CMK (cell line): ENCODE measurements at regions not wholly inside any gene's neighbourhood (a gene's known extent, or its start where the extent isn't known, plus 50 kb on each side); places are given as distances from the start of the nearest gene placed in this dataset.
"Not testable (repeated sequence)": the region's sequence is repeated elsewhere in the genome, so short reads cannot be mapped to it uniquely, and the experiment has no call there.

Source experiments
- DNase-seq: peaks from one replicate; pipeline ENCODE4 v3.0.0-alpha.2; 2010; ENCODE audit warnings: low read depth

DNA sequence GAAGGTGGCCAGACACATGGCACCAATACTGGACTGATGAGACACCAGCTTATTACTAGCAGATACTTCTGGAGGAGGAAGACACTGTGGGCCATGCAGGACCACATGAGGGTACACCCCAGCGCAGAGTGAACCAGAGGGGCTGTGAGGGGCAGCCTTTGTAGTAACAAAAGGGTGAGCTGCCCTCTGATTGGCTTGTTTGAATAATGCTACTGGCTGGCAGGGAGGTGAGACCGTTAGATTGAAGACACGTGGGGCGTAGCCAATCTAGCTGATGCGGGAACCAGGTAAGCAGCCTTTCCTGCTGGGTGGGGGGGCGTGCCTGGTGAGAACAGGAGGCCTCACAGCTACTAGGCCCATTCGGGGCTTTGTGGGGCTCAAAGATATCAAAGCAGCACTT, 102.8 kb upstream of the SEC14L1 start:
- DNase-seq: no peak

DNA sequence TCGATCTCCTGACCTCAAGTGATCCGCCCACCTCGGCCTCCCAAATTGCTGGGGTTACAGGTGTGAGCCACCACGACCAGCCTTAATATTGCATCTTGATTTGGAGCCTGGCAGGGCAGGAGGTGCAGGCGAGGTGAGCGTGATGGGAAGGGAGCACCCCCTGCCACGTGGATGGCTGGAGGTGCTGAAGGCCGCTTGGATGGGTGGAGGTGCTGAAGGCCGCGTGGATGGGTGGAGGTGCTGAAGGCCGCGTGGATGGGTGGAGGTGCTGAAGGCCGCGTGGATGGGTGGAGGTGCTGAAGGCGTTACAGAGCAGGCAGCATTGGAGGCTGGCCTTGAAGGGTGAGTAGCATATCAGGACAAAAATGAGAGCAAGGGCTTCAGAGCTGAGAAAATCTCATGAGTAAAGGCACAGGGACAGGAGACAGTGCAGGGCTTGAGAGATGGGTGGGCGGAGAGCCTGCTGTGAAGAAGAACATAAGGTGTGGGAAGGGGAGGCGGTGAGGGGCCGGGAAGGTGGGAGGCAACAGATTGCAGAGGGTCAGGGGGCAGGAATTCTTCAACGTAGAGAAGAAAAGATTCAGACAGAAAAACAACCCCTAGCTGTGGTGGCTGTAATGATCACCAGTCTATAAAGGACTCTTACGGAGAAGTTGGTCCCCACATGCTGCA, 101.7 kb upstream of the SEC14L1 start:
- no peak for DNase-seq

DNA sequence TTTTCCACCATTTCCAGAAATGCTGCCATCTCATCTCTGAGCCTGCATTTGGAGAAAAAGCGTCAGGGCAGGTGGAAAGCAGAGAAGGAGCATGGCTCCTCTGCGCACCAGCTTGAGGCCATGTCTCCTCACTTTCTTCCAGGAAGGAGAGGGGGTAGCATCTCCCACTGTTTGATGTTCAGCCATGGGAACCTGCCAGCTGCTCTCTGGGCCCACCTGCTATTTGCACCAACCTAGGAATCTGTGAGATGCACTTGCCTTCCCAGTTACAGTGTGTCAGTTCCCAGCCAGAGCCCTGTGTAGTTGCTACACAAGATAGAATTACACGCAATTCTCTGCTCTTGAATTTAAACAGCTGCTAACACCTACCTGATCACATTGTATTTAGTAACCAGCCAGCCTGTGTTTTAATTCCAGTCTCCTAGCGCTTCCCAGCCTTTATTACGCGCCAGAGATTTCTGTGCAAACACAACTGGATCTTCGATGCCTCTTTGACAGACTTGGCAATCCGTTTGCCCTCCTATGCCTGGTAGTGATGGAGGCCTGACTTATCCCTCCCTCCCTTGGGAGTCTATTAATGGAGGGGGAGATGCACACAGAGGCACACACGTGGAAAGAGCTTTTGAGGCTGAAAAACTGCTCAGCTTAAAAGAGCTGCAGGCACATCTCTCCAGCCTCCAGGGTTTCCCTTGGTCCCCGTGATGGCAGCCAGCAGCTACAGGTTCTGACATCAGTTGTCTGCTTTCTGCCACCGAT, 98.1 kb upstream of the SEC14L1 start:
- DNase-seq: no peak

DNA sequence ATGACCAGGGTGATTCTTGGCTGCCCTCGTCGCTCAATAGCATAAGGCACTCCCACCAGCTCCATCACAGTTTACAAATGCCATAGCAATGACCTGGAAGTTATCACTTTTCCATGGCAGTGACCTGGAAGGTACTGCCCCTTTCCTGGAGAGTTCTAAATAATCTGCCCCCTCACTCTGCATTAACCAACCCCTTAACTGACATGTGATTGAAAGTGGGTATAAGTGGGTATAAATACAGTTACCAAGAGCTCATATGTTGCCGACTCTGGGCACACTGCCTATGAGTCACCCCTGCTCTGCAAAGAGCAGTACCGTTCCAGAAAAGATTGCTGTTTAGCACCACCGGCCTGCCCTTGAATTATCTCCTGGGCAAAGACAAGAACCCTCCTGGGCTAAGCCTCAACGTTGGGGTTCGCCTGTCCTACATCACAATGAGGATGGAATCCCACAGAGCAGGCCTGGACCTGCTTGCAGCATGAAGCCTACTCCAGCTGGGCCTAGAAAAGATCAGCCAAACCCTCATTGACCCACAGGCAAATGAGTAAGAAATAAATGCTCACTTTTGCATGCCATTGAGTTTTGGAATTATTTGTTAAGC, 95.2 kb upstream of the SEC14L1 start:
- no peak for DNase-seq

DNA sequence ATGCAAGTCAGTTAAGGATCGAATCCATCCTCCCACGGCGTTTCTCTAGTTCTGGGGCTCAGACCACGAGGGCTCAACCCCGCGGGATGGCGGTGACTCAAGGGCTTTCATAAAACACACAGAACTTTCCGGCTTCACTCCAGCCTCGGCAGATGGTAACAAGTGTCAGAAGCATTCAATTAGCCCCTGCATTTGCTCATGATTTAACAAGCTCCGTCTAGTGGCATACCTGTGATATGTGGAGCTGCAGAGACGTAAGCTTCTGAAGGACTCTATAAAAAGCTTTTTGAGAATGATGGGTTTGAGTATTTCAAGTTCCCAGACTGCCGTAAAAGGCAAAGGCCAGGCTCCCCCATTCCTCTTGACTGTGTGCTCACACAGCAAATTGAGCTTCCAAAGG, 91.3 kb upstream of the SEC14L1 start:
- DNase-seq: no peak

DNA sequence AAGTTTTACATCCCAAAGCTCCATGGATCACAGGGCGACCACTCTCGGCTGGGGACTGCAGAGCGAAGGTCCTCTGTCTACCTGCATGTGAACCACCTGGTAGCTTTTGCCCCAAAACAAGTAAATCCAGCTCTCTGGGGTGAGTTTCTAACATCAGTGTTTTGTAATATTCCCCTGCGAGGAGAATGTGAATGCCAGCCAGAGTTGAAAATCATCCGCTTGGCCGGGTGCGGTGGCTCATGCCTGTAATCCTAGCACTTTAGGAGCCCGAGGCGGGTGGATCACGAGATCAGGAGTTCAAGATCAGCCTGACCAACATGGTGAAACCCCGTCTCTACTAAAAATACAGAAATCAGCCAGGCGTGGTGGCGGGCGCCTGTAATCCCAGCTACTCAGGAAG, 89.9 kb upstream of the SEC14L1 start:
- DNase-seq: not testable (repeated sequence)

DNA sequence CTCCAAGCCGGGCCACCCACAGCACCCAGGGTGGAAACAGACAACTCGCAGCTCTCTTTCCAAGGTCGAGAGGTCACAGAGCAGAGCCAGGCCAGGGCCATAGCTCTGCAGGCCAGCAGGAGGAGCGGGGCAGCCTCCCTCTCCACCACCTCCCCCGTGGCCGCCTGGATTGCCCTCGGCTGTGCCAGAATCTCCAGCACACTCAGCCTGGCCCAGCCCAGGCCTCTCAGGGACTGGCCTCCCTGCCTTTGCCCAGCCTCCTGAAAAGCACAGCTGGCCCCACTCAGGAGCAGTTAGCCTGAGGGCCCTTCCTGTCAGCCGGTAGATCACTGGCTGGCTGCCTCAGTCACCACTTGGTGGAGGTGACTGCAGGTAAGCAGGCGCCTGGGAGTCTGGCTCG, 85.8 kb upstream of the SEC14L1 start:
- no peak for DNase-seq

DNA sequence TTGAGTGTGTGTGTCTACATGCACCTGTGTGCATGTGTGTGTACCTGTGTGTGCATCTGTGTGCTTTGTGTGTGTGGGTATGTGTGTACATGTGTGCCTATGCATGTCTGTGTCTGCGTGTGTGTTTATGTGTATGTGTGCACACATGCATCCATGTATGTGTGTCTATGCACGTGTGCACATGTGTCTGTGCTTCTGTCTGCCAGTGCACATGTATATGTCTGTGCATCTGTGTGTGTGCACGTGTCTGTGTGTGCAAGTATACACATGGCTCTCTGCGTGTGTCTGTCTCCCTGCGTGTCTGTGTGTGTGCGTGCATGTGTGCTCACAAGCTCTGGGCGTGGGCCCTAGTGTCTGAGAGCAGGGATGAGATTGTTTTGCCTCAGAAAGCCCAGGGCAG, 85.3 kb upstream of the SEC14L1 start:
- no peak for DNase-seq

DNA sequence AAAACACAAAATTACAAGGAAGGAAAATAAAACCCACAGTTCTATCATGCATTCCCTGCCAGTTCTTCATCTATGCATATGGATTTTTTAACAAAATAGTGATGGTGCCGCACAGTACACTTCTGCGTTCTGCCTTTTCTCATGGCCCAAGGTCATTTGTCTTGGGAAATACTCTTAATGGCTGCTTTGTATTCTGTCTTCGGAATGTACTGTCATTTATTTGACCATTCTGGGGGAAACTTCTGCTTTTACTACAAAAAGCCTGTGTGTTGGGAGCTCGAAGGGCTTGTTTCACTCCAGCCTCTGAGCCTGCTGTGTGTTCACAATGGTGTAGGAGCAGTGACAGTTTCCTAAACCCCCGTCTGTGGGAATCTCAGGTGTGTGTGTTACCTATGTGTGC, 82.8 kb upstream of the SEC14L1 start:
- no peak for DNase-seq

DNA sequence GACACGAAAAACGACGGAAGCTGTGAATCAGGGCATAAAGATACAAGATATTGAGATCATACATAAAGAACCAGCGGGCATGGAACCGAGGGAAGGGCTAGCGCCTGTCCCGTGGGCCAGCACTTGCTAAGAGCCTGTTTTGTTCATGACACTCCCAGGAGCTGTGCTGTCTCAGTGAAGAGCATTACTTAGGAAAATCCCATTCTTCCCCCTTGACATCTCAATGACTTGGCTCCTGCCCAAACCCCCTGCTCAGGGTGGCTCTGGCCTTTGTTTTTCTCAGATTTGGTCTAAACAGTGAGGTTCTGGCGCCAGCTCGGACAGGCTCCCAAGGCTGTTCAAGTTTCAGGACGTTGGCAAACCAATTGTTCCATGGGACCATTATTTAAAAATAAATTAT, 79.1 kb upstream of the SEC14L1 start:
- DNase-seq: no peak

DNA sequence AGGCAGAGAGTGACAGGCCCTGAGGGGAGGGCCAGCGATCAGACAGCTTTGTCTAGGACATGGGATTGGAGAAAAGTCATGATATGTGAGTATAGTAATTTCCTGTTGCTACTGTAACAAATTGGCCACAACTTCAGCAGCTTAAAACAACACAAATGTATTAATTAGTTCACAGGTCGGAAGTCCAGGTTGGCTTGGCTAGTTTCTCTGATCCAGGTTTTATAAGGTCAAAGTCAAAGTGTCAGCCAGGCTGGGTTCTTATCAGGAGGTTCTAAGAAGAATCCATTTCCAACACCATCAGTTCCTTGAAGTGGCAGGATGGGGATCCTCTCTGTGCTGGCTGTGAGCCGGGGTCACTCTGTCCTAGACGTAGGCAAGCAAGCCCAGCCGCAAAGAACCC, 76.2 kb upstream of the SEC14L1 start:
- DNase-seq: no peak

DNA sequence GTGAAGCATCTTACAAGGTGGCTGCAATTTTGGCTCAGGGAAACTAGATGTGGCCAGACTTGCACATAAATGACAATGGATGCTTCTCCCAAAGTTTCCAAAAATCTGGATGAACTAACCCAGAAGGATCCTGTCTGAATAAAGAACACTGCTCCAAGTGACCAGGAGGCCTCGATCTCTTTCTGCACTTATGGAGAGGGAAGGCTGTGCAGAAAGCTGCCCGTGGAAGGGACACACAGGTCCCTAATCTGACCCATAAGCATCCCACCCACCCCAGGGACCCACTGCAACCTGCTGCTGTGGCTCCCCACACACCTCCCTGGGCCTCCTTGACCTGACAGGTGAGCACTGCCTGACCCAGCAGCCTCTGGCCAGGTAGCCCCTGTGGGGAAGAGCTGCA, 74.6 kb upstream of the SEC14L1 start:
- no peak for DNase-seq

DNA sequence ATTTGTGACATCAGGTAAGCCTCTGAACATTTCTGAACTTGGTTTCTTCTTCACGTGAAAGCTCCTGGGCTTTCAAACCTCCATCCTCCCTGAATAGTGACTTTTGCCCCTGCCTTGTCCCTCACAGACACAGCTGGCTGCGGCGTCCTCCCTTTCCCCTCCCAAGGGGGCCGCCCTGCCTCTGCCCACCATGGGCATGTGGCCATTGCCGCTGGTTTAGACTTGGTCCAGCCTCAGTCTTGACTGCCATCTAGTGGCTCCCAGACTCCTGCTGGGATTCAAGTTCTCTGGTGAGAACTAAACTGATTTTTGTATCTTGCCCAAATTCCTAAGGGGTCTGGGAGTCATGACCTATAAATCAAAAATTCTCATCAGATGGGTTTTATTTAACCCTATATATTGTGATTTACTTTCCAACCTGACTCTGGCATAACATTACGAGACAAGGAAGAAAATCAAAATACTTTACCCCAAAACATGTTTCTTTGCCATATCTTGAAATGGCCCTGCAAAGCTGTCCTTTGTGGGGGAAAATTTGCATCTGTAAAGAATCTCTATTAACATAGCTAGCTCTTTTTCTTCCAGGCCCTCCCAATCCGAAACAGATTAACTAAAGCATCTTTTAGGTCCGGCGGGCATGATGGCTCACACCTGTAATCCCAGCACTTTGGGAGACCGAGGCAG, 73.9 kb upstream of the SEC14L1 start:
- not testable (repeated sequence) for DNase-seq

DNA sequence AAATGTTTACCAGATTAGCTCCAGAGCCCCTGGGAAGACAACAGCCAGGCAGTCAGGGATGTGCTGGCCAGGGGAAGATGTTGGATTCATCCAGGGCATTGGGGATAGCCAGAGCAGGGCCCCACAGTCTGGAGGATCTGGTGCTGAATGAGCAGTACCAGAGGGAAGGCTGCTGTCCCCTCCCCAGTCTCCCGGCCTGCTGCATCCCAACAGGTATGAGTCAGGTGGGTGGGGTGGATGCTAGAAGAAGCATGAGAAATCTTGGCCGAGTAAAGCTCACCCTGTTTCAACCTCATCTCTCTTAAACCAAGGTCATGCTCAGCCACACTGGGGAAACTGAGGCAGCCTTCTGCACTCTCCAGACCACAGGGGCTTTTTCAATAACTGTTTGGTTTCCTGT, 71.9 kb upstream of the SEC14L1 start:
- no peak for DNase-seq

DNA sequence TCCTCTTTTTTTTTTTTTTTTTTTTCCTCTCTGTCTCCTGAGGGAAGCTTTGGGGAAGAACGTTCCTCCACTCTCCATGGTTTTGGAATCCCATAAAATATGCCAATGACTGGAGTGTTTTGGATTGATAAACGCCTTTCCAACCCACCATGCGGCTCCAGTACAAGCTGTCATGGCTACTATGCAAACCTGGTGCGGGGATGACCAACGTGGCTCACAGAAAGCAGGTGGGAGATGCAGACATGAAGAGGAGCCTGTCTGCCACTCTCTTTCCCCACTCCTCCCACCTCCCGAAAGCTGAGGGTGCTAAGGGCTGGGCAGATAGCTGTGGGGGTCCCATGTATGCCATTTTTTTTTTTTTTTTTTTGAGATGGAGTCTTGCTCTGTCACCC, 69.9 kb upstream of the SEC14L1 start:
- DNase-seq: no peak

DNA sequence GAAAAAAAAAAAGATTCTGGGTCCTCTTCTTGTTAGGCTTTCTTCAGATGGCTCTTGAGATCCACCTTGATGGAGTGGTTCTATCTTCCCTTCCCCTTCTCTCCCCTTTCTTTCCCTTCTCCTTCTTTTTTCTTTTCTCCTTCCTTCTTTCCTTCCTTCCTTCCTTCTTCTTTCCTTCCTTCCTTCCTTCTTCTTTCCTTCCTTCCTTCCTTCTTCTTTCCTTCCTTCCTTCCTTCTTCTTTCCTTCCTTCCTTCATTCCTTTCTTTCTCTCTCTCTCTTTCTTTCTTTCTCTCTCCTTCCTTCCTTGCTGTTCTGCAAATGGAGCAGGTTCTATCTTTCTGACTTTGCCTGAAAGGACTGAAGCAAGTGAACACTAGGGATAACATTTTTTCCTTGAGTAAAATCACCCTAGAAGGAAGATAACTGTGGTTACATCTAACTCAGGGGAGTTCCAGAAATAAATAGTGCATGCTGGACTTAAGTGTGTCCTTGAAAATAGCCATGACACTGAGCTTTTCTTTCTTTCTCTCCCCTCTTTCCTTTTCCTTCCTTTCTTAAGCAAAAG, 68.8 kb upstream of the SEC14L1 start:
- DNase-seq: no peak

DNA sequence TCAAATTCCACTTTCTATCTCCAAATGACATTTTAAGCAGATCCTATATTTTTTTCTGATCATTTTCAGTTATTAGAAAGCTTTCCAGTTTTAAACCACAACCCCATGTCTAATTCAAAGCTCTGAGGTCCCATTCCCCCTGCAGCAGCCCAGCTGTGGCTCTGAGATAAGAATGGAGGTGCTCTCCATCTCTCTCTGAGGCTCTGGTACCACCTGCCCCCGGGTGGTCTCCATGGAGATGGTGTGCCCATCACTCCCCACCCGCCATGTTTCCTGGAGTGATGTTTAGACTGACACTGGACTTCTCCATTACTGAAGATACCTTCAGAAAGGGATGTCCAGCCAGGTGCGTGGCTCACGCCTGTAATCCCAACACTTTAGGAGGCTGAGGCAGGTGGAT, 68.1 kb upstream of the SEC14L1 start:
- no peak for DNase-seq

DNA sequence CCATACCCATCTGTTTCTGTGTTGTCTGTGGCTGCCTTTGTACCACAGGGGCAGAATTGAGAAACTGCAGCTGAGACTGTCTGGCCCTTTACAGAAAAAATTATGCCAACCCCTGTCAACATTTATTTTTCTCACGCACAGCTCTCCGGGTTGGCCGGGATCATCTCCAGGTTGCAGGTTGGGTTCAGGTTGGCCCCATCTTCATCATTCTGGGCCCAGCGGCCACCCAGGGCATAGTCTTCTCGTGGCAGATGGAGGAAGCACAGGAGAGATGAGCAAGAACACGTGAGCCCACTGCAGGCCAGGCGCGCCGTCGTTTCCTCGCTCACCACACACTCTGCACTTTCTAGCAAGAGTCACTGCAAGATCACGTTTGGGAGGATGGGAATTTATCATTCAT, 66.1 kb upstream of the SEC14L1 start:
- no peak for DNase-seq

DNA sequence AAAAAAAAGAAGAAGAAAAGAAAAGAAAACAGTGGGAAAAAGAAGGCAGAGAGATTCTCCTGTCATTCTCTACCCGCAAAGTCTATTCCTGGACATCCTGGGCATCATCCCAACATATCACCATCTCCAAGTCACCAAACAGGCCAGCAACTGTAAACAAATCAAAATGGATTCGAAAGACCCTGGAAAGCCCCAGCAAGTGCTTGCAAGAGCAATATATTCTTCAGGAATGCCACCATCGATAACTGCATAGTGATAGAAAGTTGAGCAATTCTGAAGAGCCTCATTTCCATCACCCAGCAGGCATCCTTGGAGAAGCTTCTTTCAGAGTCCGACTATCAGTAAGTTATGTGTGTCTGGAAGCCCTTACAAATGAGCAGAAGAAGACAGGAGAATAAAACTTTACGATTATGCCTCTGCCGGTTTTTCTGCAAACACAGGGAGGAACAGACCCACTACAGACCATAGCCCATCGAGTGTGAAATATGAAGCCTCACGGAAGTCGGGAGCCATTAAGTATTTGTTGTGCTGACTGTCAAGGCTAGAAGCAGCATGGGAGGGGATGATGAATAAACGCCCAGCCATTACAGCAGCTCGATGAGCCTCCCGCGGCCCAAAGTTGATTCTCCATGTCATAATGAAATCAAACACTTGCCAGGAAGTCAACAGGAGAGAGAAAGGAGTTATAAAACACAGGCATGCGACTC, 64.5 kb upstream of the SEC14L1 start:
- no peak for DNase-seq

DNA sequence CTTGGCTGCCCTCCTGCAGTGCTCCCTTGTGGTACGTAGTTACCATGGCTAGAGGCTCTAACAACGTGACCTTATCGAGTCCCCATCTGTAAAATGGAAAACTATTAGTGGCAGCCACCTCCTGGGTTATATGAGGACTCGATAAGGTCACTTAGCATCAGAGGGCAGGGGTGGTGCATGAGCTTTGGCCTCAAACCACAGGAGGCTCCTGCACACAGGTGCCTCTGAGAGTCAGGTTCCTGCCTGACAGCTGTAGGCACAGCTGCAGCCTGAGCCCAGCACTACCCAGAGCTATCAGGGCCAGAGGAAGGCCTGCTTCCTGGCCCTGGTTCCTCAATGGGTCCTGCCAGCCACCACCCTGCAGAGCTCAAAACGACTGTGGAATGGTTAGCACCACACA, 57.2 kb upstream of the SEC14L1 start:
- no peak for DNase-seq

DNA sequence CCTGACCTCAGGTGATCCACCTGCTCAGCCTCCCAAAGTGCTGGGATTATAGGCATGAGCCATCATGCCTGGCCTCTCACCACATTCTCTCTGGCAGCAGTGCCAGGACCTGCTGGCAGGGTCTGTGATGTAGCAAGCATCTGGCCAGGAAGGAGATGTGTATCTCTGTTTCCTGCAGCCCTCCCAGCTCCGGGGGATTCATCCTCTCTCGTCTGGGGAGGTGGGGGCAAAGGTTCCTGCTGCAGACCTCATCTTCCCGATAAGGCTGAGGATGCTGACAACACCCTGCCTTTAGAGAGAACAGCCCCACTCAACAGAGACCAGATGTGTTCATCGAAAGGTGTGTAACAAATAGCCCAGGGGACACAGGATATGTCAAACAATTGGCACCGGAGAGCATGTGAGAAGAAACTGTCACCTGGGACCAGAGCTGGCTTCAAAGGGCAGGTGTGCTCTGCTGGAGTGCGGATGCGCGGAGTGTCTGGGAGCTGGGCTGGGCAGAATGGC, 54.8 kb upstream of the SEC14L1 start:
- DNase-seq: no peak
